H1 (cell line): ENCODE measurements at regions not wholly inside any gene's neighbourhood (a gene's known extent, or its start where the extent isn't known, plus 50 kb on each side); places are given as distances from the start of the nearest gene placed in this dataset.
A peak's percentile ranks its signal among the peaks of the same experiment; 100 is the strongest.

ENCODE experiments used
- CTCF ChIA-PET: fragments of 300-600 bp; sonication (Branson Sonifier 250); formaldehyde crosslinking; loops from one replicate; lab custom pipeline; 2021; ENCODE audit not compliant: partially characterized antibody; lab: Charles Lee
- POLR2A ChIA-PET: fragments of 300-600 bp; sonication (Branson Sonifier 250); formaldehyde crosslinking; loops from one replicate; lab custom pipeline; 2021; ENCODE audit warnings: inconsistent platforms; ENCODE audit not compliant: partially characterized antibody; lab: Charles Lee
- DNase-seq, 2 experiments: peaks; one replicate each; pipeline versions ENCODE4 v3.0.0 to v3.0.0-alpha.2; 2010 to 2022; ENCODE audit warnings: low spot score in 2 of 2, low read depth in 1 of 2, mixed read lengths in 1 of 2
- FAIRE-seq: peaks from 2 replicates; lab custom pipeline; 2011; peaks lifted over from hg19 to GRCh38; lab: Jason Lieb, UNC
- H2AFZ ChIP-seq: 2 replicates; pipeline ENCODE4 v1.8.1; 2012; ENCODE audit warnings: low read length, inconsistent platforms
- H2AK5ac ChIP-seq: 2 replicates; pipeline ENCODE4 v1.6.1; 2013; ENCODE audit warnings: low read depth, low read length
- H2BK120ac ChIP-seq: replicated peaks from 2 replicates; pipeline ENCODE3; 2013; ENCODE audit warnings: low read depth, low read length, inconsistent platforms
- H2BK12ac ChIP-seq: 2 replicates; pipeline ENCODE4 v1.6.1; 2013; ENCODE audit warnings: low read depth, low read length
- H2BK15ac ChIP-seq: 2 replicates; pipeline ENCODE4 v1.6.1; 2013; ENCODE audit warnings: low read length
- H2BK20ac ChIP-seq: 2 replicates; pipeline ENCODE4 v1.6.1; 2013; ENCODE audit warnings: low read length
- H2BK5ac ChIP-seq: 2 replicates; pipeline ENCODE4 v1.6.1; 2013; ENCODE audit warnings: low read depth, low read length
- H3K14ac ChIP-seq: 2 replicates; pipeline ENCODE4 v1.6.1; 2013; ENCODE audit warnings: inconsistent platforms; ENCODE audit not compliant: insufficient read length
- H3K18ac ChIP-seq: 2 replicates; pipeline ENCODE4 v1.6.1; 2013; ENCODE audit warnings: low read length; ENCODE audit errors: extremely low read depth
- H3K23ac ChIP-seq: 2 replicates; pipeline ENCODE4 v1.6.1; 2013; ENCODE audit warnings: inconsistent platforms; ENCODE audit not compliant: insufficient read length
- H3K23me2 ChIP-seq: 2 replicates; pipeline ENCODE4 v1.6.1; 2013; ENCODE audit warnings: low read depth, low read length
- H3K27ac ChIP-seq: 2 replicates; pipeline ENCODE4 v1.6.1; 2011; ENCODE audit warnings: low read depth, low read length, inconsistent platforms
- H3K27me3 ChIP-seq, 4 experiments: replicated peaks in 1 of 4; 1 replicate in 1 of 4; 2 replicates in 3 of 4; pipeline versions ENCODE4 v1.6.1 to v1.8.1; 2011 to 2013; ENCODE audit warnings: low read length in 3 of 4, mild to moderate bottlenecking in 3 of 4, inconsistent platforms in 2 of 4, mixed read lengths in 2 of 4, moderate library complexity in 1 of 4; ENCODE audit not compliant: control insufficient read depth in 3 of 4, insufficient read depth in 3 of 4; ENCODE audit errors: extremely low read depth in 1 of 4
- H3K36me3 ChIP-seq, 4 experiments: 2 replicates each; pipeline versions ENCODE4 v1.6.1 to v1.8.1; 2011 to 2013; ENCODE audit warnings: mild to moderate bottlenecking in 4 of 4, low read length in 3 of 4, moderate library complexity in 2 of 4, control low read depth in 1 of 4, inconsistent platforms in 1 of 4; ENCODE audit not compliant: insufficient read depth in 4 of 4, control insufficient read depth in 2 of 4
- H3K4ac ChIP-seq: replicated peaks from 2 replicates; pipeline ENCODE3; 2013; ENCODE audit warnings: low read length, low read depth, mixed read lengths, inconsistent platforms; ENCODE audit not compliant: insufficient read length
- H3K4me1 ChIP-seq, 4 experiments: replicated peaks in 1 of 4; 1 replicate in 1 of 4; 2 replicates in 3 of 4; pipeline versions ENCODE4 v1.6.1 to v1.8.1; 2011 to 2013; ENCODE audit warnings: low read length in 3 of 4, inconsistent platforms in 2 of 4, mixed read lengths in 1 of 4; ENCODE audit not compliant: insufficient read depth in 4 of 4, control insufficient read depth in 3 of 4
- H3K4me2 ChIP-seq, 2 experiments: 2 replicates each; pipeline versions ENCODE4 v1.6.1 to v1.8.1; 2011 to 2013; ENCODE audit warnings: low read depth in 2 of 2, low read length in 2 of 2, control low read depth in 1 of 2, inconsistent platforms in 1 of 2, mild to moderate bottlenecking in 1 of 2; ENCODE audit not compliant: insufficient read depth in 1 of 2
- H3K4me3 ChIP-seq, 4 experiments: fragments of 200-600, 300-600 bp in 1 of 4; sonication (generic), shearing (Covaris generic), sonication (Bioruptor Twin) in 1 of 4; 2 replicates each; pipeline versions ENCODE4 v1.5.1 to v1.8.1; 2011 to 2016; ENCODE audit warnings: low read length in 4 of 4, low read depth in 3 of 4, control low read depth in 2 of 4, inconsistent platforms in 2 of 4, mild to moderate bottlenecking in 2 of 4, mixed read lengths in 1 of 4, moderate library complexity in 1 of 4; ENCODE audit not compliant: insufficient read depth in 2 of 4; ENCODE audit errors: extremely low read depth in 1 of 4
- H3K56ac ChIP-seq: replicated peaks from 2 replicates; pipeline ENCODE3; 2013; ENCODE audit warnings: low read depth, mild to moderate bottlenecking, mixed read lengths, low read length, inconsistent platforms; ENCODE audit not compliant: insufficient read length
- H3K79me1 ChIP-seq: 2 replicates; pipeline ENCODE4 v1.6.1; 2013; ENCODE audit warnings: low read depth, low read length, control low read depth
- H3K79me2 ChIP-seq, 2 experiments: 2 replicates each; pipeline versions ENCODE4 v1.6.1 to v1.8.1; 2012 to 2013; ENCODE audit warnings: low read length in 2 of 2, mild to moderate bottlenecking in 2 of 2, inconsistent platforms in 1 of 2; ENCODE audit not compliant: insufficient read depth in 2 of 2, control insufficient read depth in 1 of 2
- H3K9ac ChIP-seq, 4 experiments: replicated peaks in 1 of 4; 1 replicate in 1 of 4; 2 replicates in 3 of 4; pipeline versions ENCODE4 v1.6.1 to v1.8.1; 2011 to 2013; ENCODE audit warnings: low read depth in 3 of 4, low read length in 3 of 4, control low read depth in 2 of 4, mild to moderate bottlenecking in 2 of 4, moderate library complexity in 2 of 4, inconsistent platforms in 1 of 4; ENCODE audit errors: extremely low read depth in 1 of 4
- H3K9me3 ChIP-seq, 2 experiments: 2 replicates each; pipeline versions ENCODE4 v1.6.1 to v1.8.1; 2012 to 2013; ENCODE audit warnings: mild to moderate bottlenecking in 2 of 2, moderate library complexity in 2 of 2, control low read depth in 1 of 2, inconsistent platforms in 1 of 2, low read depth in 1 of 2, low read length in 1 of 2, mixed read lengths in 1 of 2; ENCODE audit not compliant: insufficient read depth in 2 of 2
- H4K20me1 ChIP-seq, 2 experiments: replicated peaks in 1 of 2; 2 replicates each; pipeline versions ENCODE3 to v1.8.1; 2011 to 2013; ENCODE audit warnings: inconsistent platforms in 2 of 2, low read length in 2 of 2, mild to moderate bottlenecking in 1 of 2; ENCODE audit not compliant: insufficient read depth in 2 of 2, control insufficient read depth in 1 of 2
- H4K5ac ChIP-seq: 2 replicates; pipeline ENCODE4 v1.6.1; 2013; ENCODE audit warnings: low read length, low read depth, mixed read lengths, inconsistent platforms; ENCODE audit not compliant: insufficient read length
- H4K8ac ChIP-seq: 2 replicates; pipeline ENCODE4 v1.8.0; 2013; ENCODE audit warnings: mild to moderate bottlenecking, moderate library complexity, low read length, inconsistent platforms; ENCODE audit not compliant: insufficient read depth; ENCODE audit errors: extremely low read depth
- H4K91ac ChIP-seq: replicated peaks from 2 replicates; pipeline ENCODE3; 2013; ENCODE audit warnings: low read length, mixed read lengths, inconsistent platforms; ENCODE audit not compliant: insufficient read length
- CEBPB ChIP-seq: IDR thresholded peaks from 2 replicates; pipeline ENCODE4 v1.6.1; 2012; ENCODE audit warnings: low read depth, low read length
- HDAC6 ChIP-seq: IDR thresholded peaks from one replicate; pipeline ENCODE4 v1.7.1; 2012; ENCODE audit warnings: low read depth, mild to moderate bottlenecking, inconsistent platforms, low read length, moderate library complexity
- JUND ChIP-seq: IDR thresholded peaks from 2 replicates; pipeline ENCODE4 v1.6.1; 2011; ENCODE audit warnings: mild to moderate bottlenecking, improper control_type of control experiment, low read length
- MAFK ChIP-seq: IDR thresholded peaks from 2 replicates; pipeline ENCODE4 v1.6.1; 2012; ENCODE audit warnings: low read depth, mild to moderate bottlenecking, improper control_type of control experiment, low read length
- RXRA ChIP-seq: IDR thresholded peaks from 2 replicates; pipeline ENCODE4 v1.6.1; 2011; ENCODE audit warnings: low read depth, mild to moderate bottlenecking, low read length, moderate library complexity; ENCODE audit not compliant: insufficient read depth
- SIRT6 ChIP-seq: IDR thresholded peaks from one replicate; pipeline ENCODE4 v1.7.1; 2012; ENCODE audit warnings: low read length, inconsistent platforms

- CTCF ChIA-PET = interaction anchor here (1.0 to 1.7 kb wide), 5 partner anchors 12 to 39 kb away, joined by 3 to 6 read pairs (median 3); no protein-coding TSS in a partner anchor
- no peak for FAIRE-seq
- H2BK12ac ChIP-seq = no peak overlapping the region
These were observed 102.9 kb upstream of the KCNAB1 start for GRCh38 chr3:156017352-156018030.

More at GRCh38 chr3:156017352-156018030, 102.9 kb upstream of the KCNAB1 start:
- Histone ChIP-seq H2BK15ac (no peak overlapping the region), H2AFZ (0 out of 2 replicates have a peak overlapping the region, but pooled peaks have one; percentile 15), H3K27ac (no peak overlapping the region), H2AK5ac (no peak overlapping the region), H4K5ac (no peak overlapping the region), H4K8ac (no peak overlapping the region), H3K27me3 (no peaks in the 10 kb centered on the region), H3K9ac (no peak overlapping the region), H3K23ac (no peak overlapping the region), H3K56ac (no peak overlapping the region), H3K36me3 (no peaks in the 10 kb centered on the region), H3K9me3 (no peaks in the 10 kb centered on the region), H2BK120ac (no peak overlapping the region), H3K18ac (no peak overlapping the region), H3K4me2 (no peak overlapping the region), H2BK20ac (no peak overlapping the region), H3K23me2 (no peaks in the 10 kb centered on the region), H4K20me1 (no peaks in the 10 kb centered on the region), H3K79me2 (no peaks in the 10 kb centered on the region), H3K79me1 (no peaks in the 10 kb centered on the region), H3K14ac (no peak overlapping the region), H4K91ac (no peak overlapping the region), H3K4me3 (no peak overlapping the region), H3K4me1 (peaks cover 0 to 9% (median 0%) of the 10 kb centered on the region in 4 experiments; a peak in 1 of 7 replicates), H2BK5ac (no peak overlapping the region), H3K4ac (no peak overlapping the region)
- TF ChIP-seq HDAC6 (no peak), MAFK (no peak), CEBPB (no peak), JUND (no peak), RXRA (no peak), SIRT6 (no peak)
- no peak for DNase-seq
- POLR2A ChIA-PET = no interaction called here
